Lower lobe of right lung (tissue), 2 donors: ENCODE measurements at regions not wholly inside any gene's neighbourhood (a gene's known extent, or its start where the extent isn't known, plus 50 kb on each side); places are given as distances from the start of the nearest gene placed in this dataset.

Source experiments
- ATAC-seq, 2 donors: fragments of 200-7000 bp; cut with Tn5 transposase; one replicate each; pipeline ENCODE4 v1.9.1; 2020 to 2022; ENCODE audit warnings: mild to moderate bottlenecking in 2 of 2, moderate library complexity in 2 of 2
- DNase-seq: peaks from one replicate; pipeline ENCODE4 v3.0.0-alpha.2; 2020
- H3K27ac ChIP-seq: fragments of 200-600 bp; one replicate; pipeline ENCODE4 v1.8.0; 2022
- H3K27me3 ChIP-seq: fragments of 200-600 bp; one replicate; pipeline ENCODE4 v1.8.0; 2022; ENCODE audit warnings: low read depth
- H3K36me3 ChIP-seq: fragments of 200-600 bp; one replicate; pipeline ENCODE4 v1.8.0; 2022; ENCODE audit warnings: mild to moderate bottlenecking
- H3K4me1 ChIP-seq: fragments of 200-600 bp; one replicate; pipeline ENCODE4 v1.8.0; 2022
- H3K4me3 ChIP-seq: fragments of 200-600 bp; one replicate; pipeline ENCODE4 v1.8.0; 2022; ENCODE audit warnings: mild to moderate bottlenecking
- H3K9me3 ChIP-seq: fragments of 200-600 bp; one replicate; pipeline ENCODE4 v1.8.0; 2022
- intact Hi-C: fragments of 100-400 bp; cut with DNase I; formaldehyde crosslinking; loops from one replicate; pipeline ENCODE4 v1.11.0; 2022
- TF ChIP-seq, protein P1 (sequence below): fragments of 200-600 bp; IDR thresholded peaks from one replicate; pipeline ENCODE4 v1.8.0; 2022; ENCODE audit warnings: antibody characterized with exemption, mild to moderate bottlenecking
- donor health status: DM: no; HTN: yes; CAD: no; lungs with severe emphysema.

DNA sequence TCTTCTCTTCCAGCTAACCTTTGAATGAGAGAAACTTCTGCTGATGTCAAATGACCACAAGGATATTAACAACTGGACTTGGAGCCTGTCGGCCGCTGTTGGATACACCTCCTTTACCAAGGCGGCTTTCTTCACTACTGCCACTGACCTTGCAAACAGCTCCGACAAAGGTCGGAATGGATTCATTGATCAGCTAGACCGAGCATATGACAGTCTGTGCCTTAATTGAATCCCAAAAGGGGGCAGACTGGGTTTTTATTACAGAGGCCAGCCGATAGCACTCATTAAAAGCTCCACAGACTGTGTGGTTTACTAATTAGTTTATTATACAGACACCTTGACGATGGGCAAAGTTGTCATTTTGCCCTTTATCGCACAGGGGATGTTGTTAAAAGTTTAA, 394.5 kb downstream of the RERGL start:
- TF ChIP-seq, protein P1, sequence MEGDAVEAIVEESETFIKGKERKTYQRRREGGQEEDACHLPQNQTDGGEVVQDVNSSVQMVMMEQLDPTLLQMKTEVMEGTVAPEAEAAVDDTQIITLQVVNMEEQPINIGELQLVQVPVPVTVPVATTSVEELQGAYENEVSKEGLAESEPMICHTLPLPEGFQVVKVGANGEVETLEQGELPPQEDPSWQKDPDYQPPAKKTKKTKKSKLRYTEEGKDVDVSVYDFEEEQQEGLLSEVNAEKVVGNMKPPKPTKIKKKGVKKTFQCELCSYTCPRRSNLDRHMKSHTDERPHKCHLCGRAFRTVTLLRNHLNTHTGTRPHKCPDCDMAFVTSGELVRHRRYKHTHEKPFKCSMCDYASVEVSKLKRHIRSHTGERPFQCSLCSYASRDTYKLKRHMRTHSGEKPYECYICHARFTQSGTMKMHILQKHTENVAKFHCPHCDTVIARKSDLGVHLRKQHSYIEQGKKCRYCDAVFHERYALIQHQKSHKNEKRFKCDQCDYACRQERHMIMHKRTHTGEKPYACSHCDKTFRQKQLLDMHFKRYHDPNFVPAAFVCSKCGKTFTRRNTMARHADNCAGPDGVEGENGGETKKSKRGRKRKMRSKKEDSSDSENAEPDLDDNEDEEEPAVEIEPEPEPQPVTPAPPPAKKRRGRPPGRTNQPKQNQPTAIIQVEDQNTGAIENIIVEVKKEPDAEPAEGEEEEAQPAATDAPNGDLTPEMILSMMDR, result no peak
- no peaks in the 10 kb centered on the region for H3K9me3 ChIP-seq

DNA sequence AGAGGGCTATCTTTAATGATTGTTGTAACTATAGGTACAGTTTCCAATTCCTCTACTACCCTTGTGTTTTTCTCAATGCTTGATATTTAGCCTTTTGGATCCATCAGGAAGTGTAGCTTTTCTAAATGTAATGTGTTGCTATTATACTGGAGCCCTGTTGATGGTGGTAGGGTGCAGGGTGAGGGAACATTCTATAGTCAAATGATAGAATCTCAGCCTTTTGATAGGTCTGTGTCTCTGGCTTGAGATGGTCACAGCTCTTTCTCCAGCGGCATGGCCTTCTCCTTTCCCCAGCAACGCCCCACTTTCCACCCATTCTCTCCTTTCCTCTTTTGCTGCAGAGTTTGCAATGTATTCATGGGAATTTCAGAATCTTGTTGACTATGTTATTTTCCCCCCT, 398.6 kb downstream of the RERGL start:
- H3K4me3 ChIP-seq, result no peak overlapping the region
- peaks cover 2% of the 10 kb centered on the region for H3K9me3 ChIP-seq
- H3K4me1 ChIP-seq, result no peaks in the 10 kb centered on the region
- no peaks in the 10 kb centered on the region for H3K27me3 ChIP-seq
- ATAC-seq (no peak), DNase-seq (no peak)
- H3K27ac ChIP-seq, result no peak overlapping the region
- H3K36me3 ChIP-seq, result no peaks in the 10 kb centered on the region
- intact Hi-C loops, result no loop called here
- TF ChIP-seq, protein P1, result no peak

More for the DNA sequence above, 394.5 kb downstream of the RERGL start:
- intact Hi-C loops, result no loop called here
- Histone ChIP-seq H3K27me3 (no peaks in the 10 kb centered on the region), H3K27ac (no peak overlapping the region), H3K4me1 (no peaks in the 10 kb centered on the region), H3K36me3 (no peaks in the 10 kb centered on the region), H3K4me3 (no peak overlapping the region)
- DNase-seq, result no peak
- no peak for ATAC-seq

DNA sequence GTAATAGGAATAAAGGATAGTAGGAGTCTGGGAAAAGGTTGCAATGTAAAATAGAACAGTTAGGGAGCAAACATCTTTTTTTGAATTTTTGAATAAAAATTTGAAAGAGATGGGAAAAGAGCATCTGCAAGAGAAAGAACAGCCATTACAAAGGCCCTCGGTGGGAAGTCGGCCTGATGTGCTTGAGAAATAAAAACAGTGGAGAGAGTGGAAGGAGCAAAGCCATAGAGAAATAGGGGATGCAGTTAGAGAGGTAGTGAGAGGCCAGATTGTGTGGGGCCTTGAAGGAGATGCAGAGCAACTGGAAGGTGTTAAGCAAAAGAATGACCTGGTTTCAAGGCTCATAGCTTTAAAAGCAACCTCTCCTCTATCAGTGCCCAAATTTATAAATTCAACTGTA, 409.8 kb downstream of the RERGL start:
- intact Hi-C loops, result no loop called here
- no peaks in the 10 kb centered on the region for H3K27me3 ChIP-seq
- no peak overlapping the region for H3K27ac ChIP-seq
- no peaks in the 10 kb centered on the region for H3K9me3 ChIP-seq
- no peaks in the 10 kb centered on the region for H3K36me3 ChIP-seq
- TF ChIP-seq, protein P1, result no peak
- DNase-seq, result no peak
- no peak overlapping the region for H3K4me3 ChIP-seq
- ATAC-seq, result no peak
- H3K4me1 ChIP-seq, result no peaks in the 10 kb centered on the region

DNA sequence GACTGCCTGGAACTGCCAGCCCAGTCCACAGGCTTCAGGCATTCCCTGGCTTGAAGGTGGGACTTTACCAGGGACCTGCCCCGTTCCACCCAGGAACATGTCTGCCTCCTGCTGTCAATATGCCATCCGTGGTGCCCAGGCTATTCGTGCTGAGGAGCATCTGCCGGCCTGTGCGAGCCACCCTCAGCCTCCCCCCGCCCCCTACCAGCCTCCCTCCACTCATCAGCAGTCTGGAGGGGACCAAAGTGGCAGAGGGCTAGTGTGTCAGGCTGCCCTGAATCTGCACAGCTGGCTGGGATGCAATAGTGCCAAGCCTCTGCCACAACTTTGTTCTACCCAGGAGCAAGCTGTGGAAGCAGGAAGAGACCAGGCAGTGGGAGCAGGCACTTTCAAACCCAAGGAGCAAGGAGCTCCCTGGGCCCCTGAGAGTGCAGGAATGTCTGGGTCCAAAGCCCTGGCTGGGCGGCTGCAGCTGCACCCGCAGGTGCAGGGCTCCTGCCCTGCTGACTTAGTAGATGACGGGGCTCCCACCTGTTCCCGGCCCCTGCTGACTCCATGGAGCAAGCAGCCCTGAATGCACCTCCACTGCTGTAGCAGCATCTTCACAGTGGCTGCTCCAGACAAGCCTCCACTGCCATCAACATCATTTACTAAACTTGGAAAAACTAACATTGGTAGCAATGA, 423.2 kb downstream of the RERGL start:
- DNase-seq (no peak), ATAC-seq (peak in 1 of 2 donors; percentile 48)
- Histone ChIP-seq H3K27me3 (no peaks in the 10 kb centered on the region), H3K9me3 (no peaks in the 10 kb centered on the region), H3K27ac (no peak overlapping the region), H3K36me3 (no peaks in the 10 kb centered on the region), H3K4me3 (no peak overlapping the region), H3K4me1 (no peaks in the 10 kb centered on the region)
- intact Hi-C loops, result no loop called here
- TF ChIP-seq, protein P1, result no peak

DNA sequence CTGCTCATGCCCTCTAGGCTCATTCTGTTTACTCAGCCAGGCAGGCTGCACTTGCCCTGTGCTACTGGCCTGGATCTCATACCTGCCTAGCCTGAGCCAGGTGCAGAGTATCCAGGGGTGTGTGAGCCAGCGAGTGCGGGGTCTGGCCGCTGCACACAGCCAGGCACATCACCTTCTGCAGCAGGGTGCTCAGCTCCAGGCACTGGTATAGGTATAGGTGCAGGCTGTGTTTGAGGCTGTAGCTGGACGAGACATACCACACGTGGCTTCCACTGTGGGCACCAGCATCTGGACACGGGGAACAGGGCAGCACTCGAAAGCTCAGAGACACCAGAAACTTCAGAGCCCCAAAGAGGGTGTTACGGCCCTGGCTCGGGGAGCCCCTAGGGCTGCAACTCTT, 424.2 kb downstream of the RERGL start:
- ATAC-seq, result peak in 1 of 2 donors; percentile 29
- intact Hi-C loops, result no loop called here
- H3K4me3 ChIP-seq, result no peak overlapping the region
- H3K4me1 ChIP-seq, result no peaks in the 10 kb centered on the region
- no peak overlapping the region for H3K27ac ChIP-seq
- TF ChIP-seq, protein P1, result no peak
- no peaks in the 10 kb centered on the region for H3K36me3 ChIP-seq
- DNase-seq, result no peak
- H3K27me3 ChIP-seq, result no peaks in the 10 kb centered on the region
- no peaks in the 10 kb centered on the region for H3K9me3 ChIP-seq
